D341Med (cell line): ENCODE measurements at regions not wholly inside any gene's neighbourhood (a gene's known extent, or its start where the extent isn't known, plus 50 kb on each side); places are given as distances from the start of the nearest gene placed in this dataset.
"Not testable (repeated sequence)": the region's sequence is repeated elsewhere in the genome, so short reads cannot be mapped to it uniquely, and the experiment has no call there.

Source experiments
- DNase-seq: peaks from one replicate; pipeline ENCODE4 v3.0.0; 2012; ENCODE audit warnings: low spot score

DNA sequence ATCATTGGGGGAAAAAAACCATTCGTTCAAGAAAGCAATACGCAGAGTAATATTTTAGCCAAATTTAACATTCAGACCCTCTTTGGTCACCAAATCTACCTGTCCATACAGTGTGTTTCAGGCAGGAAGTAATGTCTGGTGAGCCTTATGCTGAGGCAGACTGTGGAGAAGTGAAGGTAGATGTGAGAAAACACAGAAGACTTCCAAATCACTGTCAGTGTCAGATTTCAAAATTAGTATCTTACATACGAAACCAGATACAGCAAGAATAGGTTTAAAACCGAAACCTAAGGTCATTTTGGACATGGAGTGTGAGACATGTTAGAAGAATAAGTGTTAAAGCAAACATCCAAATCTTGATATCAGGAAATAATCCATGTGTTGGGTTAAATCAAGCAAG, 664.5 kb upstream of the HTR2C start:
- no peak for DNase-seq

DNA sequence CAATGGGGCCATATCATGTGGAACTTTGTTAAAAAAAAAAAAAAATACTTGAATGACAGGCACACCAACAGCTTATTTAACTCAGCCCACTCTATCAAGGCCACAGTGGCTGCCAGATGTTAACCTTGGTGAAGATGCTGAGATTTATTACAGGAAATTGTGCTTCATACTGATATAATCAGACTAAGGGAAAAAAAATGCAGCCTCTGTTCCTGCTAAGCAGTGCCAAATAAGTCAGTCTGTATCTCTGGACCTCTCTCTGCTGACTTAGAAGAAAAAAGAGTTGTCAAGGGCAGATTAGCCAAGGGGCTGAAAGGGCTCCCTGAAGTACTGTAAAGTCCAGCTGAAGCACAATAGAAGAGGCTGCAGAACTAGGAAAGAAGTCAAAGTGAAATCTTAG, 677.7 kb upstream of the HTR2C start:
- no peak for DNase-seq

DNA sequence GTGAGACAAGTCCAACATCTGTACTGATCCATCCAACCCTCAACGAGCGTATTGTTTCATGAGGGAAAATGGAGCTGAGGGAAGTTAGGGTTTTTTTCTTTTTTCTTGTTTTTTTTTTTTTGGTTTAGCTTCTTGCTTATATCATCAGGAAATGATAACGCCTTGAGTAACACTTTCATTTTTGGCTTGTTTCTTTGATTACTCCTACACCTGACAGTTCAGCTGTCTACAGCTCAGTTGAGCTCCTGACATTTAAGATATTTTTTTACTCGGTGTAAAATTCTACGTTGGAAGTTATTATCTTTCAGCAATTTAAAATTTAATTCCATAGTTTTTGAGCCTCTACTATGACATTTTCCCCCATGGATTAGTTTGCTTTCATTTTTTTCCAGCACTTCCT, 691.0 kb upstream of the HTR2C start:
- no peak for DNase-seq

DNA sequence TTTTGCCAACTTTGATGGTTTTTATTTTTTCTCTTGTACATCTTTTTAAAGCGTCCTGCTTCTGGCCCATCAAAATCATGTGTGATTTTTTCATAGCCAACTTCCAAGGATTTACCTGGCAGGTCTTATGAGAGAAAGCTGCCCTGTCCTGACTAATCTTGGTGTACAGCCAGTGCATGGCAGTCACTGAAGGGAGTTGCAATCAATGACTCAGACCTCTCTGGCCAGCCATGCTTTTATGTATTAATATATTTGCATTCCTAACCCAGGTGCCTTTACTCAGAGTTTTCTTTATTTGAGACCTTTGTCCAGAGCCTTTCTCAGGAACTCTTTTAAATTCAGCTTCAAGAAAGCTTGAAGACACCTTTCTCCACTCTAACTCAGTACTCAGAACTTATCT, 691.5 kb upstream of the HTR2C start:
- DNase-seq: no peak

DNA sequence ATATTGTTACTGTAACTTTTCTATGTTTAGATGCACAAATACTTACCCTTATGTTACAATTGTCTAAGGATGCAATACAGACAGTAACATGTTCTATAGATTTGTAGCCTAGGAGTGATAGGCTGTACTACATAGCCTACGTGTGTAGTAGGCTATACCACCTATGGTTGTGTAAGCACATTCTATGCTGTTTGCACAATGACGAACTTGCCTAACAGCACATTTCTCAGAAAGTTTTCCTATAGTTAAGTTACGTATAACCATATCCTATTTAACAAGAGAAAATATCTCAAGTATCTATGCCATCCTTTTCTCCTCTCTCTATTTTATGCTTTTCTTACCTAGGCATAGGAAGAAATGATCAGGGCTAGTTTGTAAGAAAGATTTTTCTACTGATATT, 710.8 kb upstream of the HTR2C start:
- DNase-seq: no peak

DNA sequence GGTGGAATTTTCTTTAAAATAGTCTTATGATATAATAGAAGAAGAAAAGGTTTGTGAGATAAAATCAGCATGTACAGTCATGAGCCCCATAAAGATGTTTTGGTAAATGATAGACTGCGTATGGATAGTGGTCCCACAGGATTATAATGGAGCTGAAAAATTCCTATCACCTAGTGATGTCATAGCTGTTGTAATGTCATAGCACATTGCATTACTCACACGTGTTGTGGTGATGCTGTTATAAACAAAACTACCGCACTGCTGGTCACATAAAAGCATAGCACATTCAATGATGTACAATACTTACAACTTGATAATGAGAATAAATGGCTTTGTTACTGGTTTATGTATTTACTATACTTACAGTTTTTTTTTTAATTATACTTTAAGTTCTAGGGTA, 715.2 kb upstream of the HTR2C start:
- DNase-seq: no peak

DNA sequence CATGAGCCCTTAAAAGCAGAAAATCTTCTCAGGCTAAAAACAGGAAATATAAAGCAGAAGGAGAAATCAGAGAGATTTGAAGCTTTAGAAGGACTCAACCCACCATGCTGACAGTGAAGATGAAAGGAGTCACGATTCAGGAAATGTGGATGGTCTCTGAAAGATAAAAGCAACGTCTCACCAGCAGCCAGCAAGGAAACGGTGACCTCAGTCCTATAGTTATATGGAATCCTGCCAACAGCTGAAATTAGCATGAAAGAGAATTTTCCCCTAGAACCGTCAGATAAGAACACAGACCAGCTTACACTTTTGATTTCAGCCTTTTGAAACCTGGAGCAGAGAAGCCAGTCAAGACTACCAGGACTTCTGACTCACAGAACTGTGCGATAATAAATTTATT, 715.7 kb upstream of the HTR2C start:
- DNase-seq: peak; percentile 18

DNA sequence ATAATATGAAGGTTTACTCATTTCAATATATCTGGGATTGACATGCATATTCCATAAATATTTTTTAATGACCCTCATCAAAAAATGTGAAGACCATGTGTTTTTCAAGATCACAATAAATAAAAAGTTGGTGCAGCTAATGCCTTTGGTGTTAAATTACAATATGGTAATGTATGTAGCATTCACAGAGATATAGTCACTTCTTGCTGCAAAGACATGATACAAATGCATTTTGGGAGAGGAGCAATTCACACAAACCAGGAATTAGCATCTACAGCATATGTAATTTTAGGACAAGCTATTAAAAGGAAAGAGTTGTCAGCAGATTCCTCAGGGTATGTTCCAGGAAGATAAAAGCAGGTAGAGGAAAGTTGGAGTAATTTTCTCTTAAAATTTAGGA, 734.5 kb upstream of the HTR2C start:
- no peak for DNase-seq

DNA sequence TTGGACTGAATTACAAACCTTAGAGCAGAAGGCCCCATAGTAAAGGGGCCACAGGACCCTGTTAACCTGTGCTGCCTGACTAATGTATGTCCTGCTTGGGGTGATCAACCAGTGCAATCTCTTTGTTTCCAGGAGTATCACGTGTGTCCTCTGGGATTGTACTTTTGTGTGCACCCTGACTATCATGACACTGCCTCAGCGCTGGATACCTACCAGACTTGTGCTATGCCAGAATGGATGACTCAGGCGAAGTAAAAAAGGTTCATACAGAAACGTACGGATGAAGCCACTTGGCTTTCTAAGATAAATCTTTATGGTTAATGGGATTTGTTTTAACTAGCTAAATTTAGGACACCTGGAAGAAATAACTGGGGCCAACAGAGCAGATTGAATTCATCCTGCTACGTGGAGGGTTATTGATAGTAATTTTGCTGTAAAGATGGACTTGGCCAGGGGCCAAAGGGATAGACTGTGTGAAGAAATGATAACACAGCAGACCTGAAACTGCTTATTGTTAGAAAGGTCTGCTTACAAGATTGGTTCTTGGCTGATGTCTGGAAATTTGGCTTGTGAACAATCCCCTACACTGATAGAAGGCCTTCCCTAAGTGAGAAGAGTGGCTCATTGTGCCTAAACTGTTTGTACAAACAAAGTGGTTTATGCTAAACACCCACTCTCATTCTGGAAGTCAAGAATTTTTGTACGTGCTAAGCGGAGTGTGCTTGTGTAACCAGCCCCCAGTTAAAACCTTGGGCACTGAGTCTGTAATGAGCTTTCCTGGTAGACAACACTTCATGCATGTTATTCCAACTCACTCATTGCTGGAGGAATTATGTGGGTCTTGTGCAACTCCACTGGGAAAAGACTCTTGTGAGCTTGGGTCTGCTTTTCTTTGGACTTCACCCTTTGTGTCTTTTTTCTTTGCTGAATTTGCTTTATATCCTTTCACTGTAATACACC, 750.5 kb upstream of the HTR2C start:
- no peak for DNase-seq

DNA sequence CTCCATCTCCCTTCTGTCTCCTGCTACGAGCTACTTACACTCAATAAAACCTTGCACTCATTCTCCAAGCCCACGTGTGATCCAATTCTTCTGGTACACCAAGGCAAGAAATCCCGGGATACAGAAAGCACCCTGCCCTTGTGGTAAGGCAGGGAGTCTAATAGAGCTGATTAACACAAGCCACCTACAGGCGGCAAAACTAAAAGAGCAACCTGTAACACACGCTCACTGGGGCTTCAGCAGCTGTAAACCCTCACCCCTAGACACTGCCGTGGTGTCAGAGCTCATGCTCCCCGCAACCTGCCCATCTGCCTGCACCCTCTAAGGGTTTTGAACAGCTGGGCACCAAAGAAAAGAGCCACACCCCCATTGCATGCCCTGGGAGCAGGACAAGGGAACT, 755.4 kb upstream of the HTR2C start:
- DNase-seq: no peak

DNA sequence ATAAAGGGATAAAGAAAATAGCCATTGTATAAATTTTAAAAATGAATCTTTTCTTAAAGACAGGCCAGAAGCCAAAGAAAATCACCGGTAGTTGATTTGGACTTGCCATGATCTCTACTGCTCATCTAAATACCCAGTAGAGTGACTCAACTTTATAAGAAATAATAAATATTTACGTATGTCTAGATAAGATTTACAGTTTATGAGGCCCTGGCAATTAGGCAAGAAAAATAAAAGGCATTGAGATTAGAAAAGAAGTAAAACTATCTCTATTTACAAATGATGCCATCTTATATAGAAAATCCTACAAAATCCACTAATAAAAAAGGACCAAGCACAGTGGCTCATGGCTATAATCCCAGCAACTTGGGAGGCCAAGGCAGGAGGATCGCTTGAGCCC, 765.5 kb upstream of the HTR2C start:
- no peak for DNase-seq

DNA sequence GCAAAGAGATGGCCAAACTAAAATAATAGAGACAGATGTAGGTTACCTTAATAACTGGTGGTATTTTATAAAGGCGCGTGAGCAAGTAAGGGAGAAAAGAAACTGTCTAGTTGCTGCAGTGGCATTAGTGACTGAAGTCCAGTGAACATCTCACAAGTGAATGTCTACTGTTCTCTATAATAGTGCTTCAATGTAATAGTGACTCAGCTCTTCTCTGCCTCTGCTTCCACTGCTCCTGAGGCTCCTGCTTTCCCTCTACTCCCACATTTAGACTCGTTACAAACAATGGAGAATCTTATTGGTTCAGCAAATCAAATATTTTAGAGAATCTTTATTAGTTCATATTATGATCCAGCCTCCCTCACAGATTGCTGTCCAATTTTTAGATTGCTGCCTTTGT, 779.1 kb upstream of the HTR2C start:
- no peak for DNase-seq

DNA sequence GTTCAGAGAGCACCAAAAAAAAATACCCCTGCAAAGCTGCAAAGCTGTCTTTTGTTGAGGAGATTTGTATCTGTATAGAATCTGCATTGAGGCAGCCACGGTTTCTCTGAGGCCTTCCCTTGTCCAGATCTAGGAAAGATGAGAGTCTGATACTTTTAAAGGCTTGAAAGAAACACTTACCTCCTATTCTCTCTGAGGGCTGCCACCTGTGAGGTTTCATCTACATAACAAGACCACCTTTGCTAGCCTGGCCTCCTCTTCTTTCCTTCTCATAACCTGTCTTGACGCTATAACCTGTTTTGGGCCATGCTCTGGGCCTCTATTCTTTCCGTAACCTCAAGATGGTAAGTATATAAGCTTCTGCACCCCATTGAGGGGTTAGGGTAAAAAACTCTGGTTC, 779.6 kb upstream of the HTR2C start:
- DNase-seq: no peak

DNA sequence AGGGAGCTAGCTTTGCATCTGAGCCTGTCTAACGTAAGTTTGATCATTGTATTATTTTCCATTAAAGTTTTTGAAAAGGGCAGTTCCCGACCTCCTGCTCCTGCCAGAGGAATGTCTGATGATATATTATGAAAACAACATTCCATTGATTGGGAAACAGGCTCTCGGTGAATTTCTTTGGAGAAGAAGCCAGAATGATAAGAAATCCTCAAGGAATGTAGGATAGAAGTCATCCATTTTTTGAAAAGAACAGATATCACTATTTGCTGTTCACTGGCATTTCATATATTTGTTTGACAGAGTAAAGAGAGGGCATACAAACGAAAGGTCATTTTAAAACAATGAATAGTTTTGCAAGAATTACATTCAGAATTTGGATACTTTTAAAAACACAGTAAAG, 781.0 kb upstream of the HTR2C start:
- DNase-seq: no peak

DNA sequence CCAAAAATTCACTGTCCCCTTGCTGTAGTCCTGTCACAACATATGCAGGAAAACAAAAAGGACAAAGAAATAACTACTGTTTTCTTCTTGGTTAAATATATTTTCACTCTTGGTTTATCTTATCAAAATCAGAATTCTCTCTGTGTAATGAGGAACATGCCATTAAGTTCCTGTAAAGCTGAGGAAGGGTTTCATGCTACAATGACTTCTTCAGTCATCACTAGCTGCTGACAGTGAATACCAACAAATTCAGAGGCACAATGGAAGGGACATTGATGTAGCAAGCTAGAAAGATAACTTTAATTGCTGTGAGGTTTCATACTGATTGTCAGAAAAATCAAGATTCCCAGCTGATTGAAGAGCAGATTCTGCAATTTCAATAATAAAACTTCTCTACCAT, 782.9 kb upstream of the HTR2C start:
- DNase-seq: no peak

DNA sequence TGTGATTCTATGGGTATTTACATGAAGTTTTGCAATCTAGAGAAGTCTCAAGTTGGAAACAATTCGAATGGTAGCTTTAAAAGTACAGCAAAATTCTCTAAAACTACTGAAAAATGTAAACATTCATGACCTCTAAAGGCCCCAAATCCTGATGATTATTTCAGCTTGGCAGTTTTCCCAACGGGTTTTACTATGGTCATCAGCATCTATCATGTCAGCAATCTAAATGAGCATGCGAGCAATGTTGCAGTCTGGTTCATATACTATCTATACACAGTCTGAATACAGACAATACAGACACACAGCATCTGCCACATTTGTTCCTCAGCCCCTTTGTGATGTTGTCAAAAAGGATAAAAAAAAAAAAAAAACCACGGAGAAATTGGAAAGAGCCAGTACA, 790.3 kb upstream of the HTR2C start:
- DNase-seq: no peak

DNA sequence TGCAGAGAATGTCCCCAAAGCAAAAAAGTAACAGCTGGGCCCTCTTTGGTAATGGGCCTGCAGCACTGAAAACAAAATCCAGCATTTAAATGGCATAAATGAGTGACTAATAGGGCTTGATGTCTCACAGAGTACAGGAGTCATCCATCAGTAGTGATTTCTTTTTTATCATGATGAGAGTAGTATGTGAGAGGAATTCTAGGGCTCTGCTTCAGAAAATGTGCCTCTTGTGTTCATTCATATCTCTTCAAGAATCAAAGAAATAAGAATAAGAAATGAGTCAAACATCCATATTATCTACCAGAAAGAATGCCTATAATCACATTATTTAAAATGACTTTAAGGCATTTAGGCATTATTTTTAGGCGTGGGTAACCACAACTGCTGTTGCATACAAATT, 792.9 kb upstream of the HTR2C start:
- no peak for DNase-seq

DNA sequence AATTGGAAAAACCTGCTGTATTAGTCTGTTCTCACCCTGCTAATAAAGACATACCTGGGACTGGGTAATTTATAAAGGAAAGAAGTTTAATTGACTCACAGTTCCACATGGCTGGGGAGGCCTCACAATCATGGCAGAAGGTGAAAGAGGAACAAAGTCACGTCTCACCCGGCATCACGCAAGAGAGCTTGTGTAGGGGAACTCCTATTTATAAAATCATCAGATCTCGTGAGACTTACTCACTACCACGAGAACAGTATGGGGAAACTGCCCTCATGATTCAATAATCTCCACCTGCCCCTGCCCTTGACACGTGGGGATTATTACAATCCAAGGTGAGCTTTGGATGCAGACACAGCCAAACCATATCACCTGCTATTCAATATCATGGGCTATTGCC, 799.1 kb upstream of the HTR2C start:
- DNase-seq: not testable (repeated sequence)

DNA sequence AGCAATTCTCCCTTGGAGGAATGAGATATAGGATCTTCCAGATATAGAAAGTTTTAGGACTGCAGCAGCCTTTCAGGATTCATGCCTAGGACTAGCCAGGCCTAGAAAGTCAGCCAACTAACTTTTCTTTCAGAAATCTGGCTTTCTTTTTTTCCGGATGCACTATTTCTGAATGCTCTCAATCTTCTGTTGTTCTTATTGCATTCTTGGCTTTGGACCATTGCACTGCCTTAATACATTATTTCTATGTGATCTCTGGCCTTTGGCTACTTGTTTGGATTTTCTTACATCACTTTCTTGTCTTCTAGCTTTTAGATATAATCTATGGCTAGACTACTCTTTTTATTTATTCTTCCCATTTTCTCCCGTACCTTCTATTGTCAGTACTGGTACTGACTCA, 813.1 kb upstream of the HTR2C start:
- no peak for DNase-seq

DNA sequence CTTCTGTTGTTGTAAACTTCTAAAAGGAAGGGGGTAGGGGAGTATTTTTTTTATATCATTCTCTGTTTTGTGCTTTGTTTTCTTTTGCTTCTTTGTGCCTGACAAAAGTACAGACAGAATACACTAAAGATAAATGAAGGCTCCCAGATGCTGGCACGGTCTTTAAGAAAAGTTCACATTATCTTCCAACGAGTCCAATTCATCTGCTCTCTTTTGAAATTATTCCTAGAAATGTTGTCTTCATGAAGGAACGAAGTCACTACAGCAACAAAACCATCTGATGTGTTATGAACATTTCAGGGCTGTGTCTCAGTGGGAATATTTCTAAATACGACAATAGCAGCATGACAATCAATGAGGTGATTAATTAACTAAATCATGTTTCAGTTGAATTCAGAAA, 813.8 kb upstream of the HTR2C start:
- no peak for DNase-seq

DNA sequence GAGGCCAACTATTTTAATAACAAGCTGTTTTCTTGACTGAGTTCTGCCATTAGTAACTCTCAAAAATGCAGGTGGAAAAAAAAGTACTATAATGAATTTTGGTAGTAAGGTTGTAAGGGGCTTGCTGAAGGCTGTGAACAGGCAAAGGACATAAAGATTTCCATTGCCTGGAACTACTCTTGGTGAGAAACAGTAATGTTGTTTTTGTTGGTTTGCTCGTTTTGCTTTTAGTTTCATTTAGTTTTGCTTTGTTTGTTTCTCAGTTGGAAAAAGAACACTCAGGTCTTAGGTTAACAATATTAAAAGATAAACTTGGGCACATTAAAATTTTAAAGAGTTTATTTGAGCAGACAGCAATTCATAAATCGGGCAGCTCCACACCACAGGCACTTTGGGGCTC, 824.5 kb upstream of the HTR2C start:
- no peak for DNase-seq

DNA sequence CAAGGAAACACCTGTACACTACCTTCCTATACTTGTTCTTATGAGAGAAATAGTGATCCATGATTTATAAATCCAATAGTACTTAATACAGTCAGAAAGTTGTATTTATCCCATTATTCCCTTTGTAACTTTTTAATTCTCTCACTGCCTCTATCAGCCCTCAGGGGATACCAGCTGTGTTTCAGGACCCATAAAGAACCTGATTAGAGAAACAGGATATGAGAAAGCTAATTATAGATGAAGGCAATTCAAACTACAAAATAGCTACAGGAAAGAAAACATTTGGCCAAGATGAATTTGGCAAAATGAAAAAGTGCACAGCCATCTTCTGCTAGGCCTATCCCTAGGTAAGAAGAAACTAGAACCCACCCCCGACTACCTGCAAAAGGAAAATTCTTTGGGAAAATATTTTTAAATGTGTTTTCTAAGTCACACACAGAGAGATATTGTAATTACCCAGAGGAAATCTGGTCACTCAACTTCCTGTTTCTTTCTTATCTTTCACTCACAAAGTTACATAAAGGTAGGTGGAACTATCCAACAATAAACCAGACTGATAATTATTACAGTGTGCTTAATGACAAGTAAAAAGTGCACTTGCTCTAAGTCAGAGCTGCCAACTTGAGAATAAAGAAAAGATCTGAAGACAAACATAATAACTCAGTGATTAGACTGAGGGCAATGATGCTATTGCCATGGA, 836.5 kb upstream of the HTR2C start:
- DNase-seq: no peak

DNA sequence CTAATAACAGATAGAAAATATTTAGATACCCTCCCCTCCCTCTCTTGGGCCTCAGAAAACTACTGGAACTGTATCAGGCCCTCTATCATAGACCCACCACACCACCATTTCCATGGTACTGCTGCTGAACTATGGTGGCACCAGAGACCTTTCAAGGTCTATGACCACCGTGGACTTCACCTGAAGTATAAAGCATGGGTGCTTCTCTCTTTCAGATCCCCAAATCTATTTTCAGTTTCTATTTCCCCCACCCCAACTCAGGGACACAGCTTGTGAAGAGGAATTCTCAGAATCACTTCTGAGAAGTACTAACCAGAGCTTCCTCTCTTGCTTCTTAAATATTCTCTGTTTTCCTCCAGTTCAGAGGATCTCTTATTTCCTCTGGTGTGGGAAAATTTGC, 840.8 kb upstream of the HTR2C start:
- no peak for DNase-seq

DNA sequence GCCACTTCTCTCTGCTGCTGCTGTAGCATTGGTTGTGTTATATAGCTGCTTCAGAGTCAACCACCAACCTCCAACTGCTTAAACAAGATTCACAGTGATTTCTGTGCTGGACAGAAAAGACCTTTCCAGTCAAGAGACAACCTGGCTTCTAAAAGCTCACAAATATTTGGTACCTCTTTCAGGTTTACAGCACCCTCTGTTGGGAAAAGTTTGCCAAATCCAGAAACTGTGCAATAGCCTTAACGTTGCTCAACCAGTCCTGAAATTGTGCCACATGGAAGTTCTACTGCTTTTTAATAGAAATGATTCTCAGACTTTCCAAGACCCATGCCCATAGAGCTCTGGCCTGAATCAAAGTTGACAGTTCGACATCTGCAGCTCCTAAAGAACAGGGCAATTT, 842.1 kb upstream of the HTR2C start:
- peak; percentile 19 for DNase-seq
